Skin of body (tissue), 1 donor: ENCODE measurements at regions not wholly inside any gene's neighbourhood (a gene's known extent, or its start where the extent isn't known, plus 50 kb on each side); places are given as distances from the start of the nearest gene placed in this dataset.
"Not testable (repeated sequence)": the region's sequence is repeated elsewhere in the genome, so short reads cannot be mapped to it uniquely, and the experiment has no call there.

Experiments used
- DNase-seq: peaks from one replicate; lab custom pipeline; 2025; lab: John Stamatoyannopoulos, UW

DNA sequence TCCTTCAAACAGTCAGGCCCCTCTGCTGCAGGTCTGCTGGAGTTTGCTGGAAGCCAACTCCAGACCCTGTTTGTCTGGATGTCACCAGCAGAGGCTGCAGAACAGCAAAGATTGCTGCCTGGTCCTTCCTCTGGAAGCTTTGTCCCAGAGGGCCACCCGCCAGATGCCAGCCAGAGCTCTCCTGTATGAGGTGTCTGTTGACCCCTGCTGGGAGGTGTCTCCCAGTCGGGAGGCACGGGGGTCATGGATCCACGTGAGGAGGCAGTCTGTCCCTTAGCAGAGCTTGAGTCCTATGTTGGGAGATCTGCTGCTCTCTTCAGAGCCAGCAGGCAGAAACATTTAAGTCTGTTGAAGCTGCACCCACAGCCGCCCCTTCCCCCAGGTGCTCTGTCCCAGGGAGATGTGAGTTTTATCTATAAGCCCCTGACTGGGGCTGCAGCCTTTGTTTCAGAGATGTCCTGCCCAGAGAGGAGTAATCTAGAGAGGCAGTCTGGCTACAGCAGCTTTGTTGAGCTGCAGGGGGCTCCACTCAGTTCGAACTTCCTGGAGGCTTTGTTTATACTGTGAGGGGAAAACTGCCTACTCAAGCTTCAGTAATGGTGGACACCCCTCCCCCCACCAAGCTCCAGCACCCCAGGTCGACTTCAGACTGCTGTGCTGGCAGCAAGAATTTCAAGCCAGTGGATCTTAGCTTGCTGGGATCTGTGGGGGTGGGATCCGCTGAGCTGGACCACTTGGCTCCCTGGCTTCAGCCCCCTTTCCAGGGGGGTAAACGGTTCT lies 72.1 kb downstream of the OGFRL1 start:
- not testable (repeated sequence) for DNase-seq

DNA sequence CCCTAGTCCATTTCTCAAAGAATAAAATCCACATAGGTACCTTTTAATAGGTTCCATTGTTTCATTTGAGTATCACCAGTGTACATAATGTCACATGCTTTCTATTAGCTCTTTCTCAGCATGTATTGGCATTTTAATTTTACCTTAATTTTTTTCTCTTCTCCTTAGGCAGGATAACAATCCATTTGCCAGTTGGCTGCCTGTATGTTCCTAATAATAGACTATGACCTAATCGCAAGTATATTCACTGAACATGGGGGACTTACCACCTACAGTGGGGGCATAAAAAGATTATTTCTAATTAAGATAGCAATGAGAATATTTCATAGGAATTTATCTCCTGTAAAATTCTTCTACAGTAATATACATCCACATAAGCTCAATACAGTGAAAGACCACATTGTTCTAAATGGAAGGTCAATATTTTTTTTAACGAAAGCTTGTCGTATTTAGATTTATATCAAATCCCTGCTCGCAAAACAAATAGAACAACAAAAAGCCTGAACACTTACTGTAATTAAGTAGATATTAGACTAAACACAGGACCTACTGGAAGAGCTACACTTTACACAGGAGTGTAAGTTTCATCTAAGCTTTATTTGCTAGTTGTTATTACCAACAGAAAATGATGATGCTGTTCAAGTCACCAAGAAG lies 76.4 kb downstream of the OGFRL1 start:
- no peak for DNase-seq

DNA sequence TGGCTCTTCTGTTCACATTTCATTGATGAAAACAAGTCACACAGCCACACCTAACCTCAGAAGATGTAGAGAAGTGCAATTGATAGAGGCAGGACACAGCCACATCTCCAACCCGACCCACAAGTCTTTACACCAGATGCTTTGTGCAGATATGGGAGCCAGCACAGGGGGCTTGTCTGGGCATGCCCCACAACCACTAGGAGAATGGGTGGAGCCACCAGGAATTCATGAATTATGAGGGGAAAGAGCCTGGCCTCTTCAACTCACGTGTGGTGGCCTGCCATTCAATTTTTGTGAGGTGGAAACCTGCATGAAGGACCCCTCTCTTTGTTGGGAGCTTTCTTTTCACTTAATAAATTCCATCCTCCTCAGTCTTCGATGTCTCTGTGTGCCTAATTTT lies 79.1 kb downstream of the OGFRL1 start:
- no peak for DNase-seq

DNA sequence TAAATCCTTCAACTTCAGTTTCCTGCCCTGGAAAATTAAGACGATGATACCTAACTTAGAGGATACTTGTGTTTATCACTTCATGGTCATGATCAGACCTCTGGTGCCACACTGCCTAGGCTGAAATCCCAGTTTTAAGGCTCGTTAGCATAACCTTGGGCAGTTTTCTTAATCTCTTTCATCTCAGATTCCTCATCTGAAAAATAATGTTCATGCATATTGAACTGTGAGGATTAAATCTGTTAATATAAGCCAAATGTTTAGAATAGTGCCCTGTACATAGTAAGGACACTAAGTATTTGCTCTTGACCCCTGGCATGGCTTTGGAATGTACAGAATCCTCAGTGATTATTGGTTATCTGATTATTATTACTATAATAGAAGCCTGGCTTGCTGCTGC lies 79.7 kb downstream of the OGFRL1 start:
- DNase-seq = no peak

DNA sequence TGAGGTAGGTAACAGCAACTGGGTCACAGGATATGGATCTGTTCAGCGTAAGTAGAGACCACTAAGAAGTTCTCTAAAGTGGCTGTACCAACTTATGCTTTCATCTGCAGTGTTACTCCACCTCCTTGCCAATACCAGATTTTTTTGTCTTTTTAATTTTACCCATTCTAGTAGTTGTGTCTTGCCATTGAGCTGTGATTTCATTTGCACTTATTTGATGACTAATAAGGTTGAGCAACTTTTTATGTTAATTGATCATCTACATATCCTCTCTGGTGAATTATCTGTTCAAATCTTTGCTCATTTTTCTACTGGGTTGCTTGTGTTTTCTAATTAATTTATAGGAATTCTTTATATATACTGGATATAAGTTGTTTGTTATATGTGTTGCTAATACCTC lies 82.9 kb downstream of the OGFRL1 start:
- no peak for DNase-seq

DNA sequence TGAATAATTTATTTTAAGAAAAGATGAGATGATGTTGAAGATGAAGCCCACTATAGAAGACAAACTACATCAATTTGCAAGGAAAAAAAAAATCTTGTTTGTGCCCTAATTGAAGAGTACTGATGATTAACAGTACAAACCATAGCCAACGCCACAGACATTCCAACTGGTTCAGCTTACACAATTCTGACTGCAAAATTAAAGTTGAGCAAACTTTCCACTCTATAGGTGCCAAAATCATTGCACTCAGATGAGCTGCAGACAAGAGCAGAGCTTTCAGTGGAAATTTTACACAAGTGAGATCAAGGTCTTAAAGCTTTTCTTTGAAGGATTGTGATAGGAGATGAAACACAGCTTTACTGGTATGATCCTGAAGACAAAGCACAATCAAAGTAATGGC lies 85.3 kb downstream of the OGFRL1 start:
- DNase-seq = no peak

DNA sequence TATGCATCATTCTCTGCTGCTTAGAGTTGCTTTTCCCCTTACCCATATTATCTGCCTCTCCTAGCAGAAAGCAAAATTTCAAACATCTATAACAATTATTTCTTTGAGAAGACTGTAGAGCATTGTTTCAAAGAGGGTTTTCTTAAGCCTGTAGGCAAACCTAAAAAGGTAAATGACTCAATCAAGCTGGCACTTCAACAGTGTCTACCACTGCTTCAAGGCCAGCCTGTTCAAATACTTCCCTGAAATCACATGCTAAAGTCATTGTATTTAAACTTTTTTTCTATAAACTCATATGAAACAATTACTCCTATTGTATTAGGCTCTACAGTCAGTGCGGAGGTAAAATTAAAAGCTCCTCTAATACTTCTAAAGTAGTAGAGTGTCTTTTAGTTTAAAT lies 87.1 kb downstream of the OGFRL1 start:
- no peak for DNase-seq

DNA sequence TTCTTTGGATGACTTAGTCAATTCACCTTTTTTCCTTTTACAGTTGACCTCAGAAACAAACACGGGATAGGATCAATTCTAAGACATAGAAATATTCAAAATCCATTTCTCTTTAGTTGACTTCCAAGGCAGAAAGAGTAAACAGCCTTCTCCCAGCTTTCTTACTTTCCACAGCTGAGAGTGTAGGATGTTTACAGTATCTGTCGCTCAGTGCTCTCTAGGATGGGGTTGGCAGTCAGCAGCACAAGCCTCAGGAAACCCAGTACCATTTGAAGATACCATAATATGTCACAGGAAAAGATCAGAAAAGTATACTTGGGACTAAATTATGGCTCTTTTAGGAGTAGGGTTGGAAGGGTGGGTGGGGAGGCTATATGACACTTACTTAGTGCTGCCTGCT lies 88.2 kb downstream of the OGFRL1 start:
- no peak for DNase-seq

DNA sequence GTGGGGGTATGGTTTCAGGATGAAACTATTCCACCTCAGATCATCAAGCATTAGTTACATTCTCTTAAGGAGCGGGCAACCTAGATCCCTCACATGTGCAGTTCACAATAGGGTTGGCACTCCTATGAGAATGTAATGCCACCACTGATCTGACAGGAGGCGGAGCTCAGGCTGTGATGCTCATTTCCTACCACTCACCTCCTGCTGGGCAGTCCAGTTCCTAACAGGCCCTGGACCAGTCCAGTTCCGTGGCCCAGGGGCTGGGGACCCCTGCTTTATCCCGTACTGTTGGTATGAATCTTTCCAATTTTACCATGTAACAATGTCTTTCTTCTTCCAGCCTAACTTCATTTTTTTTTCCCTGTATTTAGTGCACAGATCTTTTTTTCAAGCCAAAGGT lies 94.9 kb downstream of the OGFRL1 start:
- no peak for DNase-seq

DNA sequence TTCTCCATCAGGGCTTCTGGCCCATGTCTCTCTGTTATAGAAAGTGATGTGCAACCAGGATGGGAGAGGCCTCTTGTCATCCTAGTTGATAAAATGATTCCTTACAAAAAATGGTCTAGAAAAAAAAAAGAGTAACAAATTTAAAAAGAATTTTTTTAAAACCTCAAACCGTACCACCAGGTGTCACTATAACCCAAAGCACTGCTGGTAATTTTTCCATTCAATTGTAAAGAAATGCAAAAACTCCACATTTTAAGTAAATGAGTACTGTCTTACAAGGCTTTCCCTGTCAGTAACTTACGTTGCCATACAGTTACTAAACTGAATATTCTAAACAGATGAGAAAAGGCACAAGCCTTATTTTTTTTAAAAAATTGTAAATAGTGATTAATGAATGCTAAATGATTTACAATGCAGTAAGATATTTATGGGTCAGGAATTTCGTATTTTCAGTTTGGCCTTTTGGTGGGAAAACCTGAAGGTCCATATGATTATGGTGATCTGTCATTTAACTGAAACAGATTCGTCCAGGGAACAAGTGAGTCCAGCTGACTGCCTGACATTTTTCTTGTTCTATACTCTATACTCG lies 95.4 kb downstream of the OGFRL1 start:
- peak; percentile 9 for DNase-seq

DNA sequence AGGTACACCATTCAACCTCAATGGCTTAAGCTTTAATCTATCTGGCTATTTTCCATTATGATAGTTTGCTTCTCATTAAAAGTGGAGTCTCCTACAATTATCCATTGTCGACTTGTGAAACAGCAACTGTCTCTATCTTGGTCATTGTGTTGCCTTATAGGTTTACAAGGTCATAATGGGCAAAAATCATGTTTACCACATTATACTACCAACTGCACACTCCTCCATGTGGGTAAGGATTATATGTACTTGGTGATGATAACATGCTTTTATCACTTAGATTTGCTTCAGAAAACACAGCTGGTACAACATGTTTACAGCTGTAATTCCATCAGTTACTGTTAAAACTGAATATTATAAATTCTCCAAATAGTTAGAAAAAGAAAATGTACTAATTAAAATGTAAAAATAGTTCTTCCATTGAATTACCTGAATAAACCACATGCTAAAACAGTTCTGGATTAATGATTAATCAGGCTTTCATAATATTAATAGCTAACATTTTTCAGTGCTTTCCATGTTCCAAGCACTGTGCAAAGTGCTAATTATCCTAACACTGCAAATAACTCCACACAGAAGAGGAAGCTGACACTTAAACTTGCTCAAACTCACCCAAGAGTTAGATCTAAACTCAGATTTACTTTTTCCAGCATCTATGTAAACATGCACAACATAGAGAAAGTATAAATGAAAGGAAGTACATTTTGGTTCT lies 96.7 kb downstream of the OGFRL1 start:
- no peak for DNase-seq

DNA sequence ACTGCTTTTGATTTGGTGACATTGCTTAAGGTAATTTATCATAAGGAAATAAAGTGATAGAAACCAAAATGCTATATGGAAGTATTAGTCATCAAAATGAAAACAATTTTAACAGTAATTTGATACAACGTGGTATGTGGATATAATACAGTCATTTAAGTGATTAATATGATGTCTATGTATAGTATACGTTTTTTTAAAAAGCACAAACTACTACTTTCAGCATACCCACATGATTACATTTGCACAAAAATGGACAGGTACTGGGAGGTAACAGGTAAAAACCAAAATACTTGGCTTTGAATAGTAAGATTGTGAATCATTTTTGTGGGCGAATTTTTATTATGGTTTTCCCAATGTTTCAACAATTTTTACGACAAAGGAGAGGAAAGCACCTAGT lies 97.6 kb downstream of the OGFRL1 start:
- DNase-seq = no peak

DNA sequence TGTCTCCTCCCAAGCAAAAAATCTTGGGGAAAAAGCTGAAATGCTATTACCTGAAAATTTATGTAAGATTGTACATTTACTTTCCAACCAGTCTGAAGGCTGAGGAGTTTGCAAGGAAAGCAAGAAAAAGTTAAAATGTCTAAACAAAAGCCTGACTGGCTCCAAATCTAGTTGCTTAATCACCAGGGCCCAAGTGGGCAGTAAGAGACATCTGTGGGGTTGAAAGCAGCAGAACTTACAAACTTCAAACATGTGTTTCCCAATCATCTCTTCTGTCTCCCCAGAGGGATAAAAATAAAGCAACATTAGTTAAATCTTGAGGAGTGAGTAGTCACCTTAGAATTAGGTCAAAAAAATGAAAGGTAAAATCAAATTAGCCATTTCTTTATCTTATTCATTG lies 98.6 kb downstream of the OGFRL1 start:
- DNase-seq = no peak

DNA sequence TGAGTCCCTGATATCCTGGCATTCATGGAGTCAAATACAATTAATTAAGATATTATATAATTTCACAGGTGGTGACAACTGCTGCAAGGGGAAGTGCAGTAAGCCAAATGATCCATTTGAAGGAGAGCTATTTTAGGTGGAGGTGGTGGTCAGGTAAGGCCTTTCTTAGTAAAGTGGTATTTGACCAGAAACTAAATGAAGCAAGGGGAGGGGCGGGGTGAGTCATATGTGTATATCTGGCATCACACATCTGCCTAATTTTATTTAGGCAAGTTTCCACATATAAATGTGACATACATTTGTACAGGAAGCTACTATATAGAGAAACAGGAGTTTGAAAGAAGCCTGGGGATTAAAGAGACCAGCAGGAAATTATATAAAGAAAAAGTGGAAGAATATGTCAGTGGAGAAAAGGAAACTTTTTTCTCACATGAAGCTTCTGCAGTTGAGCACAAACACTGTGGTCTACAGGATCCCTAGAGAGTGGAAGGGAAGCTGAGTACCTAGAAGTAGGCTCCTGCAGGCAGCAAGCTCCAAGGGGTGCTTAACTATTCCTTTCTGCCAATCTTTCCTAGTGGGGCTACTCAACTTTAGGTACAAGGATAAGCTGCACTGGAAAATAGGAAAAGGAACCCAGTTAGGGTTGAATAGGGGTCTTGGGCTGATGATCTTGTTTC lies 99.6 kb downstream of the OGFRL1 start:
- DNase-seq = no peak

DNA sequence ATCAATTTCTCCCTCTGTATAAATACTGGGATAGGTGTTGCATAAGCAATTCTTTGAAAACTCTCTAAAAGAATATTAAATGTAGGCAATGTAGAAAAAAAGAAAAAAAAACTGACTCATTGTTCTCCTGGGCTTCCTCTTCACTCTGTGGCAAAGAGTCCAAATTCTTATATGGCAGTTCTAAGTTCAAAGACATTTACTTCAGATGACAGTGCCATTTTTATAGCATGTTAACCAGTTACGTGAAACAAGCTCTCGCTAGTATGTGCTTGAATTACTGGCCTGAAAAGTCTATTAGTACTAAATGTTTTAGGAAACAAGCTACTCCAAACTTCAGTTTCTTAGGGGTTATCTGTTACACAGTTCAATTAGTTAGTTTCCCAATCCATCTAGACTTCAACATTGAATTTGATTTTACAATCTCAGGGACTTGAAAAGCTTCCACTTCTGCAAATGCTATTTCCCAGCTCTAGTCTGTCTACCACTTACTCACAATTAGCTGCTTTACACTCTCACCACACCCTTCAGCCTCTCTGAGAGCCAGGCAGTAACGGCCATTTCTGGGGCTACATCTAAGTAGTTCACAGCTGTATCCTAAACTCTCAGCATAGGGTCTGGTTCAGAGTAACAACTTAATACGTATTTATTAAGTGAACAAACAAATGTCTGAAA lies 100.4 kb downstream of the OGFRL1 start:
- no peak for DNase-seq

DNA sequence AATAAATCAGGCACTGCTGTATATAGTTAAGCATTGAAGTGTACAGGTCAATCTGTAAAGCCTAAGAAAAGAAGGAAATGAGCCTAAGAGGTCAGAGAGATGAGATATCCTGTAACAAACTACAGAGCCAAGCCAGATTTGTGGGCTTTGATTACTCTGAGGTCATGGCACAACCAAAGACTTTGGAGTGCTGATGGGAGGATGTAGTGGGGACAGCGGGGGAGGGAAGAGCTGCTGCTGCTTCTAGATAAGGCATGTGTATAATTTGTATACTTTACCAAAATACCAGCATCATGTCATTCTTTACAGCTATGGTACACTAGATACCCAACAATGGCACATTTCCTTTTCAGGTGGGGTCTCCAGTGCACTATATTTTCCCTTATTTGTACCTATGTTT lies 102.5 kb downstream of the OGFRL1 start:
- DNase-seq = no peak

DNA sequence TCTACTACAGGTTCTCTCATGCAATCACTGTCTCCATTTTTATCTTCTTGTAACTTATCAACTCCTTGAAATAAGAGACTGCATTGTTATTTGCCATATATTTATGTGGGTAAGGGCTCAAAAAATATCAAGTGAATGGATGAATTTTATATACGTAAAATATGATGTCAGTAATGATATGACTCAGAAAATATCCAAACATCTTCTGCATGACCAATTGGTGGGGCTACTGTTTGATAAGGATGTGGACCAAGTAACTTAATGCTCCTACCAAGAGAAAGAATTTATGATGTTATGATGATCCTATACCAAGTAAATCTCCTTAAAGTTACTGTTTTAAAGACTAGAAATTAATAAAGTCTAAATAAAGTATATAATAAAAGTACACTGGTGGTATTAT lies 103.7 kb downstream of the OGFRL1 start:
- DNase-seq = no peak

DNA sequence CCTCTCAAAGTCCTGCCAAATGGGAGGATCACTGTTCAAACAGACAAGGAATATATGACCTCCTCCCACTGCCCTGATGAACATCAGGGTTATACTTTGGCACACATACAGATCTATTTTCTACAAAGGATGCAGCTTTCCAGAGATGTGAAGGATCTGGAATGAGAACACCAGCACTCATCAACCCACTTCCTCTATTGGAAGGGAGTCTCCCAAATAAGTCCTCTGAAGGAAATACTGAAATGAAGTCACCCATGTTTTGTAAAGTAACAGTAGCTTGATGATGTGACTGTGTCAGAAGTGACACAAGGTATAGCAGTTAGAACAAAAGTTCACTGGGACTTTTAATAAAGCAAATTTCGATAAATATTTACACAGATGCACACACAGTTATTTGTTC lies 104.9 kb downstream of the OGFRL1 start:
- DNase-seq = peak; percentile 12

DNA sequence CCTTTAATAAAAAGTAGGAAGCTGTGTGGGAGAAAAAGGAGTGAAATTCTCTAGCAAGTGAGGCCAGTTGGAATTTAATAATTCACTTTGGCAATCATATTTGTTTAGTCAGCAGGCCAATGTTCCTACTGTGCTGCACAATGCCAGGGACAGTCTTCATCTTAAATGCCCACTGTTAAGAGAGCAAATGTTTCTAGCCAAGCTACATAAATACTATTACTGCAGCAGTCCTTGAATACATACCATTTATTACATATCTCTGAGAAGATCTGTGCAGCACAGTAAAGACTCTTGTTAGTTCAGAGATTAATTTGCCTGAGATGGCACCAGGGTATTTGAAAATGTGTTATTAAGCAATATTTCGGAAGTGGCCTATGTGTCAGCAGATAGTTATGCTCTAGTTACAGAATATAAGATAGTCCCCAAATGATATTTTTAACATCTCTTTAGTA lies 105.4 kb downstream of the OGFRL1 start:
- DNase-seq = no peak

DNA sequence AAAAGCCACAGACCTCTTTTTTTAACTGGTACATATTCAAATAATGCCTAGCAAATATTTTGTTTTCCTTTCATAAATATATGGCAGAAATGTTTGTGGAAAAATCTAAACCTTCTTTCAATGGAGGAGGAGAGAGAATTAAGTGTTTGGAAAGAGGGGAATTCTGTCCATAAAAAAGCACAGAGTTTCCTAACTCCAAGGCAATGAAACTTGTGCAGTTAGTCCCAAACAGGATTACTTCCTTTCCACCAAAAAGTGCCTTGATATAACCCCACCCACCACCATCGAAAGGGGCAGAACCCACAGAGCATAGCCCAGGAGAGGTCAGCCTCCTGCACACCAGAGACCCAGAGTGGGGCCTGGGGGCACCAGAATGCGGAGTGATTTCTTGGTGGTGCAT lies 106.3 kb downstream of the OGFRL1 start:
- DNase-seq = no peak
